IPS DF 6.9 (cell line): ENCODE measurements at regions not wholly inside any gene's neighbourhood (a gene's known extent, or its start where the extent isn't known, plus 50 kb on each side); places are given as distances from the start of the nearest gene placed in this dataset.
A peak's percentile ranks its signal among the peaks of the same experiment; 100 is the strongest.

ENCODE experiments used
- DNase-seq: peaks from one replicate; pipeline ENCODE4 v3.0.0-alpha.2; 2013; ENCODE audit warnings: low read depth, low spot score
- H3K27ac ChIP-seq: one replicate; pipeline ENCODE4 v1.5.1; 2013; ENCODE audit warnings: low read length, control low read depth
- H3K27me3 ChIP-seq: 2 replicates; pipeline ENCODE4 v1.6.1; 2013; ENCODE audit warnings: mild to moderate bottlenecking, low read length; ENCODE audit not compliant: control insufficient read depth, insufficient read depth
- H3K36me3 ChIP-seq: 2 replicates; pipeline ENCODE4 v1.6.1; 2013; ENCODE audit warnings: low read length; ENCODE audit not compliant: control insufficient read depth, insufficient read depth
- H3K4me1 ChIP-seq: 2 replicates; pipeline ENCODE4 v1.6.1; 2013; ENCODE audit warnings: low read length; ENCODE audit not compliant: control insufficient read depth, insufficient read depth
- H3K4me3 ChIP-seq: 2 replicates; pipeline ENCODE4 v1.5.1; 2013; ENCODE audit warnings: mild to moderate bottlenecking, low read length
- H3K9me3 ChIP-seq: 2 replicates; pipeline ENCODE4 v1.6.1; 2013; ENCODE audit warnings: low read length, inconsistent platforms; ENCODE audit not compliant: control insufficient read depth, insufficient read depth
- WGBS: extraction: QIAGEN DNeasy Blood & Tissue Kit; methylation state at CpG from one replicate; pipeline ENCODE4 v1.1.7; 2013; ENCODE audit warnings: mixed read lengths, missing lambda C conversion rate; ENCODE audit not compliant: insufficient read length, insufficient coverage; 5-methylcytosine and 5-hydroxymethylcytosine counted together

GRCh38 chr1:222926566-222926965, 111.7 kb downstream of the DISP1 start:
- no peaks in the 10 kb centered on the region for H3K9me3 ChIP-seq
- H3K27ac ChIP-seq, result no peak overlapping the region
- DNase-seq, result no peak
- H3K4me1 ChIP-seq, result no peaks in the 10 kb centered on the region; the same call in 1 of the 2 replicates
- no peaks in the 10 kb centered on the region for H3K27me3 ChIP-seq
- no peaks in the 10 kb centered on the region for H3K36me3 ChIP-seq
- H3K4me3 ChIP-seq, result no peak overlapping the region
- WGBS, result no CpG with 5 or more reads among the region's 6 CpGs

GRCh38 chr1:222927031-222927430, 112.2 kb downstream of the DISP1 start:
- no peak for DNase-seq
- Histone ChIP-seq H3K4me3 (no peak overlapping the region), H3K27me3 (no peaks in the 10 kb centered on the region), H3K27ac (no peak overlapping the region), H3K4me1 (no peaks in the 10 kb centered on the region; the same call in 1 of the 2 replicates), H3K9me3 (no peaks in the 10 kb centered on the region), H3K36me3 (no peaks in the 10 kb centered on the region)
- WGBS, result no CpG with 5 or more reads among the region's 4 CpGs

- Histone ChIP-seq H3K27ac (no peak overlapping the region), H3K4me3 (no peak overlapping the region), H3K27me3 (no peaks in the 10 kb centered on the region), H3K4me1 (no peaks in the 10 kb centered on the region; the same call in 1 of the 2 replicates), H3K36me3 (no peaks in the 10 kb centered on the region), H3K9me3 (no peaks in the 10 kb centered on the region)
- DNase-seq, result peak; percentile 48
- WGBS, result no CpG with 5 or more reads among the region's 3 CpGs
Observed at GRCh38 chr1:222928212-222928611, 113.4 kb downstream of the DISP1 start.

GRCh38 chr1:222930070-222930469, 115.2 kb downstream of the DISP1 start:
- no peaks in the 10 kb centered on the region for H3K27me3 ChIP-seq
- no peak overlapping the region for H3K4me3 ChIP-seq
- DNase-seq, result no peak
- no peaks in the 10 kb centered on the region for H3K36me3 ChIP-seq
- H3K9me3 ChIP-seq, result no peaks in the 10 kb centered on the region
- no peaks in the 10 kb centered on the region; the same call in 1 of the 2 replicates for H3K4me1 ChIP-seq
- no peak overlapping the region for H3K27ac ChIP-seq

- Histone ChIP-seq H3K4me1 (no peaks in the 10 kb centered on the region; the same call in 1 of the 2 replicates), H3K36me3 (no peaks in the 10 kb centered on the region), H3K9me3 (no peaks in the 10 kb centered on the region), H3K27ac (no peak overlapping the region), H3K4me3 (no peak overlapping the region), H3K27me3 (no peaks in the 10 kb centered on the region)
- DNase-seq, result no peak
- no CpG with 5 or more reads among the region's 1 CpG for WGBS
Observed at GRCh38 chr1:222931023-222931422, 116.2 kb downstream of the DISP1 start.

- no peak for DNase-seq
- Histone ChIP-seq H3K36me3 (no peaks in the 10 kb centered on the region), H3K27me3 (no peaks in the 10 kb centered on the region), H3K4me3 (no peak overlapping the region), H3K9me3 (no peaks in the 10 kb centered on the region), H3K4me1 (no peaks in the 10 kb centered on the region), H3K27ac (no peak overlapping the region)
- no CpG with 5 or more reads among the region's 2 CpGs for WGBS
Observed at GRCh38 chr1:222933273-222933672, 118.4 kb downstream of the DISP1 start.

- Histone ChIP-seq H3K9me3 (no peaks in the 10 kb centered on the region), H3K27me3 (no peaks in the 10 kb centered on the region), H3K4me1 (no peaks in the 10 kb centered on the region), H3K4me3 (no peak overlapping the region), H3K36me3 (no peaks in the 10 kb centered on the region), H3K27ac (no peak overlapping the region)
- no peak for DNase-seq
- WGBS, result no CpG with 5 or more reads among the region's 3 CpGs
Observed at GRCh38 chr1:222935239-222935900, 120.5 kb downstream of the DISP1 start.

- Histone ChIP-seq H3K9me3 (no peaks in the 10 kb centered on the region), H3K36me3 (no peaks in the 10 kb centered on the region), H3K4me1 (no peaks in the 10 kb centered on the region), H3K27me3 (no peaks in the 10 kb centered on the region), H3K4me3 (no peak overlapping the region), H3K27ac (no peak overlapping the region)
- WGBS, result no CpG with 5 or more reads among the region's 2 CpGs
- no peak for DNase-seq
Observed at GRCh38 chr1:222936042-222936441, 121.2 kb downstream of the DISP1 start.

GRCh38 chr1:222938986-222939385, 124.1 kb downstream of the DISP1 start:
- H3K27ac ChIP-seq, result no peak overlapping the region
- no peak overlapping the region for H3K4me3 ChIP-seq
- no peak for DNase-seq
- no peaks in the 10 kb centered on the region for H3K27me3 ChIP-seq
- WGBS, result 100% methylated on average over 1 of the region's 1 CpG
- H3K36me3 ChIP-seq, result no peaks in the 10 kb centered on the region
- H3K9me3 ChIP-seq, result no peaks in the 10 kb centered on the region
- no peaks in the 10 kb centered on the region for H3K4me1 ChIP-seq

GRCh38 chr1:222940095-222940494, 125.3 kb downstream of the DISP1 start:
- H3K36me3 ChIP-seq, result no peaks in the 10 kb centered on the region
- H3K9me3 ChIP-seq, result no peaks in the 10 kb centered on the region
- no peak for DNase-seq
- H3K27me3 ChIP-seq, result no peaks in the 10 kb centered on the region
- WGBS, result no CpG with 5 or more reads among the region's 5 CpGs
- no peak overlapping the region for H3K27ac ChIP-seq
- H3K4me1 ChIP-seq, result no peaks in the 10 kb centered on the region
- no peak overlapping the region for H3K4me3 ChIP-seq

- Histone ChIP-seq H3K9me3 (no peaks in the 10 kb centered on the region), H3K4me3 (no peak overlapping the region), H3K36me3 (no peaks in the 10 kb centered on the region), H3K27ac (no peak overlapping the region), H3K27me3 (no peaks in the 10 kb centered on the region), H3K4me1 (no peaks in the 10 kb centered on the region)
- no peak for DNase-seq
- WGBS, result no CpG with 5 or more reads among the region's 2 CpGs
Observed at GRCh38 chr1:222940906-222941305, 126.1 kb downstream of the DISP1 start.
